NCI-H2029 treated with DMSO at 0.1 percent for 48 hours (cell line): ENCODE measurements at regions not wholly inside any gene's neighbourhood (a gene's known extent, or its start where the extent isn't known, plus 50 kb on each side); places are given as distances from the start of the nearest gene placed in this dataset.
A peak's percentile ranks its signal among the peaks of the same experiment; 100 is the strongest.
"Not testable (repeated sequence)": the region's sequence is repeated elsewhere in the genome, so short reads cannot be mapped to it uniquely, and the experiment has no call there.

Experiments used
- DNase-seq: peaks from one replicate; lab custom pipeline; 2025; lab: John Stamatoyannopoulos, UW

DNA sequence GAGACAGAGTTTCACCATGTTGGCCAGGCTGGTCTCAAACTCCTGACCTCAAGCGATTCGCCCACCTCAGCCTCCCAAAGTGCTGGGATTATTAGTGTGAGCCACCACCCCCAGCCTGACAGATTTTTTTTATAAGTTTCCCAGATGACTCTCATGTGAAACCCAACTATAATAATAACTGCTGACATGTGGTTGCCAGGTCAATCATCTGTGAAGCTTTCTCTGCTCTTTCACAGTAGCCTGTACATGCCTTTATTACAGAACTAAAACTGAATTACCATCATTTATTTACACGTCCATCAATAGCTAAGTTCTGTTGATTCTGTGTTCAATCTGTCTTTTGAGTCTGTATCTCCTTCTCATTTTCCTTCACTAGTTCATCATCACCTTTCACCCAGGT, 218.5 kb downstream of the RPS29 start:
- DNase-seq, result no peak

DNA sequence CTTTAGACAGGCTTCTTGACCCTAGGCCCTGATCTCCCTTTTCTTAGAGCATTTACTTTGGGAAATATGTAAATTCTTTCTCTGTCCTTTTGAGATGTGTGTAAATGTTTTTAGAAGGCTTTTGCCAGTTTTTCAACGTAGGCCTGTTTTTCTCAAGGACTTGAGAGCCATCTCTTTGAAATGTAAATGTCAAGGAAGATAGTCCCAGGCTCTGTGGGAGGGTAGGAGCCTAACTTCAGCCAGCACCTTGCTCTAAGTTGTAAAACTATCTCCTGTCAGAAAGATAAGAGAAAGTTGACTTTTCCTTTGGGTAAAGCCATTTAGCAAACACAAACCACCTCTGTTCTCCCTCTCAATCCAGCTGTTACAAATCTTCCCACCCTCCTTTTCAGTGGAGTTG, 219.8 kb downstream of the RPS29 start:
- no peak for DNase-seq

DNA sequence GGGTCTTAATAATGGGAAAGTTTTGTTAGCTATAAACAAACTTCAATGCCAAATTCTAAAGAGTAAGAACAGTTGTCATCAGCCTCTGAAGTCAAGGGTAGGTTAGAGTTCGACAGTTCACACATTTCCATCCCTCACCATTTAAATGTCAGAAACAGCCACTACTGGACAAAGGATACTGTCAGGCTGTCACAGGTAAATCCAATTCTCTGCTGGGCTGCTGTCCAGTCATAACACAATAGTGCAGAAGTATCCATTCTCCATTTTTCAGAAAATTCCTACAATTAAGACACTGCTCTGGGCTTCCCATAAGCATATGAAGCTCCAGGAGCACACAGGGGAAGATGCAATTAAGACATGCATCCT, 221.4 kb downstream of the RPS29 start:
- no peak for DNase-seq

DNA sequence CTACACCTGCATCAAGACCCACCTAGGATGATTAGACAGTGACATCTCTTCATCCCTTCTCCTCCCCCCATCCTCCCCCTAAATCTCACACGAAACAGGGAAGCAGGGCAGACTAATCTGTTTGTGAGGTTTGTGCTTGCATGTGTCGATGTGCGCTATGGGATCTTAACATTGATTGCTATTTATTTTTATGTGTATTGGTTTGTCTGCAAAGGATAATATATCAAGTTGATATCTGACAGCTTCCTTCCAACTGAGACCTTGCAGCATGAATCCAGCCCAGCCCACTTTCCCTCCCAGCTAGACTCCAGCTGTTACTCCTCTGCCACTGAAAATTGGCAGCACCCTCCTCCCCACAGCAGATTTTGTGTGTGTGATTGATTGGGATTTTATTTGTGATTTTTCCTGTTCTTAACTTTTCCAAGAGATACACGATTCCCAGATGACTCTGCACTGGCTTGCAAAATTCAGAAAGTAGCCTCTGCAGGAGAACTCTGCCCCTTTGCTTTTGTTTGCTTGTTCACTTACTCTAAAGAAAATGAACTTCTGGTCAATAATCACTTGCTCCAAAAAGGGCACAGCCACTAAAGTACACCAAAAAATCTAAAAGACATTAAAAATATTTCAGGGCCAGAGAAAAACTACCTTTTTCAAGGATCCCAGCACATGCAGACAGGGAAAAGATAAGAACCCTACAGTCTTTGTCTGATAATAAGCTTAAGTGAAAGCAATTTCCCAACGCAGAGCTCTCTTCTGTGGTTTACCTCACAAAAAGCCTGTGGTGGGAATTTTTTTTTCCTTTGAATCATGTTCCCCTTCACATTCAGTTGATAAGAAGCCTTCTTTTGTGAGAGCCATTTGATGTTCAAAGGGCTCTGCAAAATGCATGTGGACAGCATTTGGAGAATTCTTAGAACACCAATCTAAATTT, 222.1 kb downstream of the RPS29 start:
- no peak for DNase-seq

DNA sequence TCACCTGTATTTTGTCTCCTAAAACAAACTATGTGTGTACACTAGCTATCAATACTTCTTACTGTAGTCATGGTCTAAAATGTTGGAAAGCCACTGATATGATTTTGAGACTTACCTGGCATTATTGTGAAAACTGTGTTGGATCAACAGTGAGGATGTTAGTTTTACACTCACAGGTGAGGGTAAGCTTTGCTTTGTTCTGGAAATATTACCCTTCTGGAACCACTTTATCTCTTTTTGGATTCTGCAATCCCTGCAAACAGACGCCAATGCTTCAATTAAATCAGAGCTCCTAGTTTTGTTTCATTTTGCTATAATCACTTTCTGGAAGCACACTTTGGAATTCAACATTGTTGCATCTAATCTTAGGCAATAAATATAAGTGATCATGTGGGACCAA, 223.3 kb downstream of the RPS29 start:
- DNase-seq, result no peak

DNA sequence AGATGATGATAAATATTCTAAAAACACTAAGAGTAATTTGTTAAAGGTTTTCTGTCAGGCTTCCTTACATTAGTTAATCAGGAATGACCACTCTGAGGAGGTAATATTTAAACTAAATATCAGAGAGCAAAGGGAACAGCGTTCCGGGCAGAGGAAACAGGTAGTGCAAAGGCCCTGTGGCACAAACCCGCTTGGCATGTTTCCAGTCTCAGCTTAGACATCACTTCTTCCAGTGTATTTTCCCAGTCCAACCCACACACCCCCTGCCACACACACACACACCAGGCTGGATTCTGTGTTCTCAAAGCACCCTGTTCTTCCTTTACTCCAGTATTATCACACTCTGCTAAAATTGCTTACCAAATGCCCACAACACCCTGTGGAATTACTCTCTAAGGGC, 247.1 kb downstream of the RPS29 start:
- no peak for DNase-seq

DNA sequence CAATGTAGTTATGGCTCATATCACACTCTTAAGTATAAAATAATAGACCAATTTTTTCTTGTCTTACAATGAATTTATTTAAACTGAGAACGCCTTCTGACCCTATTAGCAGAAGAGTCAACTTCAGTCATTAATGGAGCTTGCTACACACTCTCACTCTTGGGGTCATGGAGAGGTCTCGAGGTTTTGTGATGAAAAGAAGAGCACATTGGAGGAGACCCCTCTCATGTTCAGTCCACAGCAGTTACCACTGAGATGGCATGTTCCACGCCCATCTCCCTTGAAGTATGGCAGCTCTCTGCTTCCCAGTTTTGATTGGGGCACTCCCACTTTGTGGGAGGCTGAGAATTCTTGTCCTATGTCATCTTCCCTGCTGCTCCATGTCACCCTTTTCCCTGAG, 266.4 kb downstream of the RPS29 start:
- no peak for DNase-seq

DNA sequence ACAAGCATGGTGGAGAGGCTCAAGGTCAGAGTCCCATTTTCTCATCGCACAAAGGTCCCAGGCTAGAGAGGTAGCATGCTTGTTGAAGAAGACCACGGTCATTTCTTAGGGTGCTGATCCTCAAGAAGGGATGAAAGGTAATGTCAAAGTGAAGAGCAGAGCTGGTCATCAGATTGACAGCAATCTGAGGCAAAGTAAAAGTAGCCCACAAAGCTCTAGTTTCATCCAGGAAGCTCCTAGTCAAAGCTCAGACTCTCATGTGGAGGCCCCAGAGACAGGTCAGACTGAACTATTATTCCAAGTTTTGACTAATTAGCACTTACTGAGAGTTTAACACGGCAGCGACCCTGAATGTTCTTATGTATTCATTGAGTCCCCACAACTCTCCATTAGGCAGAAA, 270.6 kb downstream of the RPS29 start:
- no peak for DNase-seq

DNA sequence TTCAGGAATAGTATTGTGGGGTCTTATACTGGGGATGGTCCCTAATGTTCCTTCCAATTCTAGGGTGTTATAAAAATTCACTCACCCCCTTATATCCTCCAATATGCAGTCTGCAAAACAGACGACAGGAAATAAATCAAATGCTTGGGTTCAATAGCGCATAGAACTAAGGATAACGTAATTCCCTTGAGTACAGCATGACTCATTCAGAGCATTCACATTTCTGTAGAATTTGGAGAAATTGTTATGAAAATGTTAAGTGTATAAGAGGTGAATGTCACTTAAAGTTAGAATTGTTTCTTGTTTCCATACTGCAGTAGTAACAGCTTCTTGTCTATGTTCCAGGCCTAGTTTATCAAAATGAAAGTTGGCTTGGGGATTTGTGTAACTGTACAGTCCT, 271.4 kb downstream of the RPS29 start:
- no peak for DNase-seq

DNA sequence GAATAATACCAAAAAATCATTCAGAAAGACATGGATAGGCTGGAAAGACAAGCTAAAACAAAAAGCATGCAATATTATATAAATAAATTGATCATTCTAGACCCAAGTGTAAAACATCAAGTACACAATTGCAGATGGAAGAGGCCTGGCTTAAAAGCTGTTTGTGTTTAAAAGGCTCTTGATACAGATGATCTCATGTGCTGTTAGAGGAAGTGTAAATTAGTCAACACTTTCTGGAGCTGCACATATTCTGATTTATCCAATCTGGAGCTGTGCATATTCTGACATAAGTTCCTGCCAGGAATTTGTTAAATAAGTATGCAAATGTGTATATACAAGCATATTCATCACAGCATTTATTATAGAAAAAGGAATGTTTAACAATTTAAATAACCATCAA, 273.1 kb downstream of the RPS29 start:
- no peak for DNase-seq

DNA sequence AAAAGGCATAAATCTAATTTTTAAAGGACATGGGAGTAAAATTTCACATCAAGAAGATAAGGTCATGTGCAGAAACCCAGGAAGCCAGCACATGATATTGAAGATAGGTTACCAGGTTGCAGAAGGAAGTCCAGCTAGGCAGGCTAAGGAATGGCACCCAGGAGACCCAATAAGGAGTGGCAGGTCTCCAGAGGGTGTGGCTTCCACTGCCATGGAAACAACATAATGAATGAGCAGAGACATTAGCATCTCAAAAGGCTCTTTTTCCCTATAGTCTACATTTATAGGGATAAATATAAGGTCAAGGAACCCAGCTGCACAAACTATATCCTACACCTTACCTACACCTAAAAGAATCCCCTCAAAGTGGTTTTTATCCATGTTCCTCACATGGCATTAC, 275.9 kb downstream of the RPS29 start:
- no peak for DNase-seq

DNA sequence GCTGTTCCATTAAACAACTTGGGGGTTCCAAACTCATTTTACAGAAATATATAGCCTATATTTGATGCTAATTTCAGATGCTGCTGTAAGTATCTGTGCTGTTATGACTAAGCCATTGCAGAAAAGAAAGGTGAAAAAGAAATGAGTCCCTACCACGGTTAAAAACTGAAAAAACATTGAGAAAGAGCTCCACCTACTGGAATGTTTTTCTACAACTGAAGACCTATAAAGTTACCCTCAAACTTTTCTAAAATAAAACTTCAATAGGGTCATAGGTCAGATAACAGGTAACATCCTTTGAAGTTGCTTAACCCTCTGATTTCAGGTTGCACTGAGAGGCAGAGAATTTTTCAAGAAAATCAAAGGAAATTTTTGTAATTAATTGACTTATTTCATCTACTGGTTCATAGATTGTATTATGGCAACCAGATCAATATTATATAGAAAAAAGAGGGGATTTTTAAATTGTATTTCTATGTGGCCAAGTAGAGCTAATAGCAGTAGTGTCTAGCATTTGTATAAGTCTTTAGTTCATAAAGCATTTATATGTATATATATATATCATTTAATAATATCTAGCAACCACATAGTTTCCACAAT, 279.9 kb downstream of the RPS29 start:
- peak; percentile 47 for DNase-seq

DNA sequence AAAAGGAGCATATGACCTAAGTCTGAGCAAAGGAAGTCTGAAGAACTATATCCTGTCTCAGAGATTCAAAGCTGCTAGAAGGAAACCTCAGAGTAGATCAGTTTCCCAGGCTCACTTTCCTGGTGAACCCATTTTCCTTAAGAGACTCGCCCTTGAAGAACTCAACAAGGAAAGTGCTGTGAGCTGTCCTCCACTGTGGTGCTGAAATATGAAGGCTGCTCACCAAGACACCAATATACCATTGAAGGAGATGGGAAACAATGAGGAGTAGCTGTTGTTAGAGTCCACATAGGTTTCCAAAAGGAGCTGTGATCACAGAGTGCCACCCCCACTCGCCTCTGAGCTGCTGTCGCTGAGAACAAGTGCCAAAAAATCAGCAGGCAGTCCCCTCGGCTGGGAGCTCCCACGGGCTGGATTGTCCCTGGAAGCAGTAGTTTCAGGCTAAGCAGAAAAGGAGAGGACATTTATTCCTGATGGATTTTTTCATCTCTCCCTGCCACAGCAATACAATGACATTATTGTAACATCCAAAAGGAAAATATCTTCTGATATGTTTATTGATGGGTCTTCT, 282.1 kb downstream of the RPS29 start:
- no peak for DNase-seq

DNA sequence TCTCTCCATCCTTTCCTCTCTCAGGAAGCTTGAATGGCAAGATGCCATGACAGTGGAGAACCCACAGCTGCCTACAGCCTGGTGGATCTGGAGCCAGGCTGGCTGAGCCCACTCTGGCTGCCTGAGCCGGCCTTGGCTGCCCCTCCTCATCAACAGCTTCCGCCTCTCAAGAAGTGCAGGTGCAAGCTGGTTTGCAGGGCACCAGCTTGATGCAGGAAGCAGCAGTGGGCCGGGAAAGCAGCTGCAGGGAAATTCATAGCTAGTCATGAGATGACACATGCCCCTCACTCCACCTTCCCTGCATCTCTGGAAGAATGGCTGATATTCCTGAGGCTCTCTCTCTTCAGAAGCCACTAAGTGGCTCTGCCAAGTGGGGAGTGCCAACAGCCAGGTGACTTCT, 289.1 kb downstream of the RPS29 start:
- peak; percentile 59 for DNase-seq

DNA sequence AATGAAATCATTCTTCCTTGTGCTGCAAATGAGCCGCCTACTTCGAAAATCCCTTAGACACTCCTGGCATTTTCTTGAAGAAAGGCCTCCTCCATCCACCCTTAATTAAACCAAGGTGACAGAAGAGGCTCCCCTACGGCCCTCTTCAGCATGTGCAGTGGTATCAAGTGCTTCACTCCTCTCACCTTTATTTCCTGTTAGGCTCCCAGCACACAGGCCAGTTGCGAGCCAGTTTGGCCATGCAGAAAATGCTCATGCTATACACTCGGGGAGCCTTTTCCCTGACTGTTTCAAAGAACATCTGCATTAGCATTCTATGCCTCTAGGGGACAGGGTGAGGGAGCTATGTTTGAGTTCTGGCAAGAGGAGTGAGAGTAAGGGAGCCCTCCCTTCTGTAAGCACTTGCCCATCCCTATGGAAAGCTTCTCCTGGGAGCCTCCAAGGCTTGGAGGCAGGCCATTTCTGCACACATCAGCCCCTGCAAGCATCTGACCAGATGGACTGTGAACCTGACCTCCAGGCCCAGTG, 291.5 kb downstream of the RPS29 start:
- no peak for DNase-seq

DNA sequence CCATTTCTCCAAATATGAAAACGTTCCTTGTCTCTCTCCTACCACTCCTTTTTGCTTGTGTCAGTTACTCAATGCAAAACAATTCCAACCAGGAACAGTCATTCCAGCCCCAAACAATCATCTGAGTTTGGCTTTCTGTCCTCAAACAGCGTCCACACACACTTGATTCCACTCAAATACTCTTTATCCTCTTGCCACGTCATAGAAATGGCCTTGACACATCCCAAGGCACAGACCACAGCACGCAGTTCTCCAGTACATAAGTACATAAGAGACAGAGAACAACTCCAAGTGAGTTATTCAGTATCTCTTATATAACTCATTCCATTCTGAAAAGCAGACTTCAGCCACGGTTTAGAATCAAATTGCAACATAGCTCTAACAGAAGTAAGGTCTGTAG, 299.2 kb downstream of the RPS29 start:
- no peak for DNase-seq

DNA sequence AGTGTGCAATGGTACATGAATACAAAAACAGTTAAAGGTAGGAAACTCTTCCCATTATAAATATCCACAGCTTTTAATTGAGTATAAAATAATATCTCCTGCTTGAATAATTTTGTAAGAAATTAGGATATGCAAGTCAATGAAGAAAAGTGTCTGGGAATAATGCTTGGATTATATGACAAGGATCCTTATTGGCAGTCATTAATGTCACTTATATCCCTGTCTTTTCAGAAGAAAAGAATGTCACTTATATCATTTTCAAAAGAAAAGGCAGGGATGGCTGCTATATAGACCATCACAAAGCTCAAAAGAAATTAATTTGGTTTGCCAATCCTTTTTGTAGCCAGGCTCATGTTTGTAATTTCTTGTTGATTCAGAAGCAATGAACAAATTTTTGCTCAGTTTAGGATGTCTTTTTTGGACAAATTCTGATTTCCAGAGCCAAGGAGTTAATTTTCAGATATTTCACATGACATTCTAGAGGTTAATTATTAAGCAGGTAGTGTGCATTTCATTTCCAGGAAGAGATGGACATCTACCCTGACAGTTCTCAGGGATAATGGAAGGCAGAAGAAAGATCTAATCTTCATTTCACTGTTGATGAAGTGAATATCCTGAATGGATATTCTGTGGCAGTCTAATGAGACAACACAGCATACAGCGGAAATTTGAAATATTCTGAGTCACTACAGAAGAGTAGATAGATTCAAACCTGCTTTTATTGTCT, 299.8 kb downstream of the RPS29 start:
- no peak for DNase-seq

DNA sequence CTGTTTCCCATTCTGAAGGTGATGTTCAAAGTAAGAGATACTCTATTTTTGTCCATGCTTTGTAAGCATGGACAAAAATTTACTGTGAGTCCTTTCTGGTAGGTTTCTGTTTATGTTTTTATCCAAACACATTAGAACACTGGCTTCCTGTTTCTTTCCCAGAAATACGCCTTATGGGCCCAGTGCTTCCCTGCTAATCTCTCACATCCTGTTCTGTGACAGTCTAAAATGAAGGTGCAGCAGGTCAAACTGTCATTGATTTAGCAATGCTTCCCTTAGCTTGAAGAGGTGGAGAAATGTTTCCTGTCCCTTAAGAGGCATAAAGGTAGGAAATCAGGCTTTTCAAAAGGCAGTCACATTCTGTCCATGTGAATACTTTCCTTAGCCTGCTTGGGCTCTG, 305.6 kb downstream of the RPS29 start:
- no peak for DNase-seq

DNA sequence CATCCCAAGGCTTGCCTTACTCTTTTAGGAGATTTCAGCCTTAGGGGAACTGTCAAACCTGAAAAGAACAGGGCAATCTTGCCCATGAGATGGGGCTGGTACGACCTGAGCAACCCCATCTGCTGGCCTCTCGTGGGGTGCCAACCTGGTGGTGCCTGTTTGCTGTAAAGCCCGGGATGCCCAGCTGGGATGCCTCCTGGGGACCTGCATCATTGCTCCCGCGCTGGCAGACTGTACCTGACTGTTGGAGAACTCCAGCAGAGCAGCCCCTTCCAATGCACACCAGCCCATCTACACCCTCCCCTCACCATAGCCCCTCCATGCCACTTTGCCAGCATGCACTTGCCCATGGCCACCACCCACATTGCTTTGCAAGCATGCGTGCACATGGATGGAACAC, 335.7 kb downstream of the RPS29 start:
- no peak for DNase-seq

DNA sequence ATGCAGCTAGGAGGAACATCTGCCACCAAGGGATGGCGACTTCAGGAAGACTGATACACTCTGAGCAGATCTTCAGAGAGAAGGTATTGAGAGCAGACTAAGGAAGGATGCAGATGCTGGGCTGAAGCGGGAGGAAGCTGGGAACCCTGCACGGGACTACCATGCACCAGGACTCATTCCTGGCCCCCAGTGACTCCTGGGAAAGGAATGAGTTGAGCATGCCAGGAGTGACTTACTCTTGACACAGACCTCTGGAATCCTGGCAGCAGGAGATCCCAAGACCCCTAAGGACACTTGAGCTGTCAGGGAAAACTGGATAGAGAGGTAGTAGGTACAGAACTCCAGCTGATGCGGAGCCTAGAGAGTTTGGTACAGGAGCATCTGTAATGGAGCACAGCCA, 336.1 kb downstream of the RPS29 start:
- no peak for DNase-seq

DNA sequence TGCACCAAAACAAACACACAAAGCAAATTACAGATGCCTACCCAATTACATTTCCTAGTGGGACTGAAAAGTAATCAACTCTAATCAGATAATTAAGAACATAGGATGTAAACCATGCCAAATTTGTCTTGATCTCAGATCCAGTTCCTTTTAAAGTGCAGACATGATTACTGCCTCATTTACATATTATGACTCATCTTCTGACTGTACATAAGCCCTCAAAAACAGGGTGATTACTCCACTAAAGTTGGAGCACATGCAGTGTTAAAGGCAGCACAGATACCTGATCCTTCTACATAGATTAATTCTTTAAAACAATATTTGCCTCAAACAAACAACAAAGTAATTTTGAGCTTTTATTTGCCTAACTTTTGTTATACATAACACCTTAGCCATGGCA, 337.2 kb downstream of the RPS29 start:
- DNase-seq, result peak; percentile 20

DNA sequence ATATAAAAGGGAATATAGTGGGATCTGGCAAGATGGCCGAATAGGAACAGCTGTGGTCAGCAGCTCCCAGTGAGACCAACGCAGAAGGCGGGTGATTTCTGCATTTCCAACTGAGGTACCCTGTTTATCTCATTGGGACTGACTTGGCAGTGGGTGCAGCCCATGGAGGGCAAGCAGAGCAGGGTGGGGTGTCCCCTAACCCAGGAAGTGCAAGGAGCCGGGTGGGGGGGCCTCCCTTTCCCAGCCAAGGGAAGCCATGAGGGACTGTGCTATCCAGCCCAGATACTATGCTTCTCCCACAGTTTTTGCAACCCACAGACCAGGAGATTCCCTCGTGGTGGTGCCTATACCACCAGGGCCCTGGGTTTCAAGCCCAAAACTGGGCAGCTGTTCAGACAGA, 342.4 kb downstream of the RPS29 start:
- not testable (repeated sequence) for DNase-seq

DNA sequence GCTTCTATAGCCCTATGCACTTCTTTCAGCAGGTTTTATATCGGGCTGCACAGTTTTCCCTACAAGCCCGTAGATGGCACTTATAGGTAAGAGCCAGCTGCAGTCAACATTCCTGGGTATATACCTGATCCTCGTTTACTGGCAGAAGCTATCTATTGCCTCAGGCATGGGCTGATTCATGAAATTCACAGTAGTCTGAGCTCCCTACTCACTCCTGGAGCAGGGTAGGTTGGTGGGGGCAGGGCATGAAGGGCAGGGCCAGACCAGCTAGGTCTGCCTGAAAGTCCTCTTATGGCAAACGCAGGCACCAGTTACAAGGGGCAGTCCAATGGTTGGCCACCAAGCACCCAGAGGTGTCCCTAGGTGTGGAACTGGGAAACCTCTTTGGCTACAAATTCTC, 345.8 kb downstream of the RPS29 start:
- DNase-seq, result peak; percentile 10
